ENCODE measurements at regions not wholly inside any gene's neighbourhood (a gene's known extent, or its start where the extent isn't known, plus 50 kb on each side); places are given as distances from the start of the nearest gene placed in this dataset.

DNA sequence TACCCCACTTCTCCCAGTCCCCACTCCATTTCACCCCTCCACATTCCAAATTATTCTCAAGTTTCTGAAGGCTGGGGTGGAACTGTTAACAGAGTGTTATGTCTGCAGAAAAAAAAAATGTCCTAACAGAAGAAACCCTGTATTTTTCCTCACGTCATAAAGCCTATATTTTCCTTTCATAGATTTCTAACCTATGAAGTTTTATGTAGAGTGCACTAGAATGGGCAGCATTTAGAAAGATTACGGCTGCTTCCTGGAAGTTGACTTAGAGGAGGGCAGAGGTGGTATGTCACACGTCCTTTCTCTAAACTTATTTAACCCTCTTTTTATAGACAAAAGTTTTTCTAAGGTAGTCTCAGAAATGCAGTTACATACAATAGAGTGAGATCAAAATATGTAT lies 139.8 kb upstream of the TOM1L1 start:
- TF ChIP-seq POLR2AphosphoS5 (IDR thresholded peaks at IDR 0.05) (no peak), CTCF (IDR thresholded peaks at IDR 0.05; ENCODE audit: poor library complexity, severe bottlenecking) (no peak), EP300 (conservative IDR thresholded peaks at IDR 0.05; ENCODE audit: poor library complexity, severe bottlenecking) (no peak), REST (IDR thresholded peaks at IDR 0.05; ENCODE audit: borderline replicate concordance) (no peak), RAD21 (conservative IDR thresholded peaks at IDR 0.05) (no peak), EZH2 (IDR thresholded peaks at IDR 0.05; ENCODE audit: borderline replicate concordance, insufficient read depth, low read length, poor library complexity, severe bottlenecking) (no peak), MXI1 (conservative IDR thresholded peaks at IDR 0.05; ENCODE audit: poor library complexity, severe bottlenecking) (no peak), TAF1 (IDR thresholded peaks at IDR 0.05; ENCODE audit: low read depth) (no peak), SMC3 (conservative IDR thresholded peaks at IDR 0.05; ENCODE audit: poor library complexity) (no peak)
